ENCODE measurements at regions not wholly inside any gene's neighbourhood (a gene's known extent, or its start where the extent isn't known, plus 50 kb on each side); places are given as distances from the start of the nearest gene placed in this dataset.

DNA sequence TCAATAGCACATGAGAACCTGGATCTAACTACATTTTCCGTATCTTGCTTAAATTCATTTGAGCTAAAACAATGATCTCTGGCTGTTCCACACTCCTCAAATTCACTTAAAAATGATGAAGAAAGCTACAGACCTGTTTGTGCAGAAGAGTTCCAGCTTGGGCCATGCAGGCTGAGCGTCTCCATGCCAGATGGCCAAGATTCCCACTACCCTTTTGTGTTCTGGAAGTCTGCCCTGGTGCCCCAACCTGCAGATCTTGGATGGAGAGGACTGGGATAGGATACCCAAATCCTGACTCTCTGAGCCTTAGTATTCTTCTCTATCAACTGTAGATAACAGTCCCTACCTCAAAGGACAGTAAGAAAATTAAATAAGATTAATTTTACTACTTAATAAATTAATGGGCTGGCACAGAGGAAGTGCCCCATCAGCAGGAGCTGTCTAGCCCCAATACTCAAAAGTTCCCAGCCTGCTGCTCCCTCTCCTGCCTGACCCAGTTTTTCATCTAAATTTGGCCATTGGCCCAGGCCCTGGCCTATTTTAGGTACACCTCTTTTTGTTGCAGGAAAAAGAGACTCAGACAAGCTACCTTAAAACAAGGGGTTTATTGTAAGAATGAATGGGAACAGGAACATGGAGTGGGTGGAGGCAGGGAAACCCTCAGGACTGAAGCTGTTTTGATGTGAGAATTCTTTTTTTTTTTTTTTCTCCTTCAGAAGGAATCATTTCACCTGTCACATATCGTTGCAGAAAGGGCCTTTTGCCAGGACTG is 81.4 kb upstream of the GRK3 start:
- ATAC-seq (no peak), DNase-seq (ENCODE audit: low read depth, low spot score) (no peak)
- Histone ChIP-seq H3K4me2 (ENCODE audit: low read length) (no peak overlapping the region), H3K4me1 (ENCODE audit: control insufficient read depth in 1 of 2, insufficient read depth in 2 of 2, low read length in 2 of 2) (peaks cover 35 to 37% of the 10 kb centered on the region in 2 experiments), H3K36me3 (ENCODE audit: control insufficient read depth in 1 of 2, insufficient read depth in 2 of 2, low read length in 2 of 2) (no peaks in the 10 kb centered on the region; a peak in 1 of 4 replicates), H3K9me3 (ENCODE audit: control insufficient read depth in 1 of 2, insufficient read depth in 1 of 2, low read depth in 1 of 2, low read length in 2 of 2) (no peaks in the 10 kb centered on the region), H3K9ac (ENCODE audit: low read length) (no peak overlapping the region), H2AFZ (ENCODE audit: low read depth, low read length, poor library complexity, severe bottlenecking) (no peak overlapping the region), H3K27me3 (ENCODE audit: insufficient read depth, low read length) (no peaks in the 10 kb centered on the region), H3K9me2 (ENCODE audit: insufficient read depth) (no peaks in the 10 kb centered on the region), H3K27ac (ENCODE audit: low read depth, low read length) (no peak overlapping the region), H3K79me2 (ENCODE audit: insufficient read depth, low read length) (no peaks in the 10 kb centered on the region), H4K20me1 (ENCODE audit: insufficient read depth) (no peaks in the 10 kb centered on the region), H3K4me3 (replicated peaks in 1 of 2; ENCODE audit: low read depth in 1 of 2, low read length in 2 of 2) (no peak overlapping the region)
- intact Hi-C loops (cut with micrococcal nuclease): no loop called here
- TF ChIP-seq CBX3 (IDR thresholded peaks at IDR 0.05; ENCODE audit: low read depth): no peak
- CTCF ChIA-PET: interaction anchor here (0.9 kb wide), 1 partner anchor 61 kb away, joined by 3 read pairs; no protein-coding TSS in a partner anchor
- POLR2A ChIA-PET: no interaction called here
- RAD21 ChIA-PET (ENCODE audit: low non-redundant PET in 1 of 2, low total read pairs in 2 of 2, uncharacterized antibody in 2 of 2, unreplicated experiment in 2 of 2): interaction anchor here in 1 of 2 experiments (0.7 kb wide), 1 partner anchor 290 kb away, joined by 3 read pairs; no protein-coding TSS in a partner anchor
- BruUV-seq (replicated peaks): no TSS peak

DNA sequence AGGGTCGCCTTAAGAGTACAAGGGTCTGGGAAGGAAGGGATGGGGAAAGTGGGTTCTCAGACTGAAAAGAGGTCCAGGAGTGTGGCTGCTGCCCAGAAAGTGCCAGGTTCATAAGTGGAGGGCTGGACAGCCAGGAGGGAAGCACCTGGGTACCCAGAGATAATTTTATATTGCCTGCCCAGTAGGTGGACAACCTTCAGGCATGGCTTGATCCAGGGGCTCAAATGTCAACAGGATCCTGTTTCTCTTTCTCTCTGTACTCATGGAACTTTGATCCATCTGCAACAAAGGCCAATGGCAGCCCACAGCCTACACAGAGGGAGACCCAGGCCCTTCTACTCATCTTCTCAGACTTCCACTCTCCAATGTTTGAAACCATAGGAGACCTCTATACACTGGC is 80.5 kb upstream of the GRK3 start:
- H2AFZ ChIP-seq (ENCODE audit: low read depth, low read length, poor library complexity, severe bottlenecking): no peak overlapping the region
- TF ChIP-seq SIN3A (IDR thresholded peaks at IDR 0.05; ENCODE audit: low read depth) (no peak), YY1 (IDR thresholded peaks at IDR 0.05; ENCODE audit: extremely low read depth, insufficient replicate concordance, low read depth, low read length) (no peak), SP1 (IDR thresholded peaks at IDR 0.05; ENCODE audit: low read depth) (no peak), CEBPB (IDR thresholded peaks at IDR 0.05; ENCODE audit: low read depth) (no peak), ELF1 (IDR thresholded peaks at IDR 0.05; ENCODE audit: borderline replicate concordance, low read depth) (no peak)
- TF ChIP-seq, protein P1, sequence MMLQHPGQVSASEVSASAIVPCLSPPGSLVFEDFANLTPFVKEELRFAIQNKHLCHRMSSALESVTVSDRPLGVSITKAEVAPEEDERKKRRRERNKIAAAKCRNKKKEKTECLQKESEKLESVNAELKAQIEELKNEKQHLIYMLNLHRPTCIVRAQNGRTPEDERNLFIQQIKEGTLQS (IDR thresholded peaks at IDR 0.05): no peak
- TF ChIP-seq, protein P2, sequence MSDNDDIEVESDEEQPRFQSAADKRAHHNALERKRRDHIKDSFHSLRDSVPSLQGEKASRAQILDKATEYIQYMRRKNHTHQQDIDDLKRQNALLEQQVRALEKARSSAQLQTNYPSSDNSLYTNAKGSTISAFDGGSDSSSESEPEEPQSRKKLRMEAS (IDR thresholded peaks at IDR 0.05): no peak
- TF ChIP-seq, protein P3, sequence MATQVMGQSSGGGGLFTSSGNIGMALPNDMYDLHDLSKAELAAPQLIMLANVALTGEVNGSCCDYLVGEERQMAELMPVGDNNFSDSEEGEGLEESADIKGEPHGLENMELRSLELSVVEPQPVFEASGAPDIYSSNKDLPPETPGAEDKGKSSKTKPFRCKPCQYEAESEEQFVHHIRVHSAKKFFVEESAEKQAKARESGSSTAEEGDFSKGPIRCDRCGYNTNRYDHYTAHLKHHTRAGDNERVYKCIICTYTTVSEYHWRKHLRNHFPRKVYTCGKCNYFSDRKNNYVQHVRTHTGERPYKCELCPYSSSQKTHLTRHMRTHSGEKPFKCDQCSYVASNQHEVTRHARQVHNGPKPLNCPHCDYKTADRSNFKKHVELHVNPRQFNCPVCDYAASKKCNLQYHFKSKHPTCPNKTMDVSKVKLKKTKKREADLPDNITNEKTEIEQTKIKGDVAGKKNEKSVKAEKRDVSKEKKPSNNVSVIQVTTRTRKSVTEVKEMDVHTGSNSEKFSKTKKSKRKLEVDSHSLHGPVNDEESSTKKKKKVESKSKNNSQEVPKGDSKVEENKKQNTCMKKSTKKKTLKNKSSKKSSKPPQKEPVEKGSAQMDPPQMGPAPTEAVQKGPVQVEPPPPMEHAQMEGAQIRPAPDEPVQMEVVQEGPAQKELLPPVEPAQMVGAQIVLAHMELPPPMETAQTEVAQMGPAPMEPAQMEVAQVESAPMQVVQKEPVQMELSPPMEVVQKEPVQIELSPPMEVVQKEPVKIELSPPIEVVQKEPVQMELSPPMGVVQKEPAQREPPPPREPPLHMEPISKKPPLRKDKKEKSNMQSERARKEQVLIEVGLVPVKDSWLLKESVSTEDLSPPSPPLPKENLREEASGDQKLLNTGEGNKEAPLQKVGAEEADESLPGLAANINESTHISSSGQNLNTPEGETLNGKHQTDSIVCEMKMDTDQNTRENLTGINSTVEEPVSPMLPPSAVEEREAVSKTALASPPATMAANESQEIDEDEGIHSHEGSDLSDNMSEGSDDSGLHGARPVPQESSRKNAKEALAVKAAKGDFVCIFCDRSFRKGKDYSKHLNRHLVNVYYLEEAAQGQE (IDR thresholded peaks at IDR 0.05; ENCODE audit: low read depth): no peak
- DNase-seq (ENCODE audit: low read depth, low spot score) (no peak), ATAC-seq (no peak)
- peaks cover under 1% of the 10 kb centered on the region; the same call in 1 of the 2 replicates for H3K27me3 ChIP-seq (ENCODE audit: insufficient read depth, low read length)
- no peaks in the 10 kb centered on the region; a peak in 1 of 4 replicates for H3K36me3 ChIP-seq (ENCODE audit: control insufficient read depth in 1 of 2, insufficient read depth in 2 of 2, low read length in 2 of 2)
- no peak overlapping the region for H3K4me3 ChIP-seq (replicated peaks in 1 of 2; ENCODE audit: low read depth in 1 of 2, low read length in 2 of 2)
- ChIA-PET RAD21 (ENCODE audit: low non-redundant PET in 1 of 2, low total read pairs in 2 of 2, uncharacterized antibody in 2 of 2, unreplicated experiment in 2 of 2) (no interaction called here), POLR2A (no interaction called here), CTCF (interaction anchor here (0.9 kb wide), 1 partner anchor 60 kb away, joined by 3 read pairs; no protein-coding TSS in a partner anchor)
- H3K4me2 ChIP-seq (ENCODE audit: low read length): no peak overlapping the region
- intact Hi-C loops (cut with micrococcal nuclease): no loop called here
- H4K20me1 ChIP-seq (ENCODE audit: insufficient read depth): no peaks in the 10 kb centered on the region
- peaks cover 43% of the 10 kb centered on the region in 2 experiments for H3K4me1 ChIP-seq (ENCODE audit: control insufficient read depth in 1 of 2, insufficient read depth in 2 of 2, low read length in 2 of 2)
- no TSS peak for BruUV-seq (replicated peaks)
- no peak overlapping the region for H3K9ac ChIP-seq (ENCODE audit: low read length)
- no peak overlapping the region for H3K27ac ChIP-seq (ENCODE audit: low read depth, low read length)
- H3K9me3 ChIP-seq (ENCODE audit: control insufficient read depth in 1 of 2, insufficient read depth in 1 of 2, low read depth in 1 of 2, low read length in 2 of 2): no peaks in the 10 kb centered on the region
- H3K9me2 ChIP-seq (ENCODE audit: insufficient read depth): no peaks in the 10 kb centered on the region
- no peaks in the 10 kb centered on the region for H3K79me2 ChIP-seq (ENCODE audit: insufficient read depth, low read length)
